Activated CD4-positive, alpha-beta T cell treated with anti-CD3 and anti-CD28 coated beads, Interleukin-2, Interleukin-6, amounts not matched to agents 100 ng/mL and 50 ng/mL, durations not matched to agents 16 hours and 8 hours (primary cell): ENCODE measurements at regions not wholly inside any gene's neighbourhood (a gene's known extent, or its start where the extent isn't known, plus 50 kb on each side); places are given as distances from the start of the nearest gene placed in this dataset.
A peak's percentile ranks its signal among the peaks of the same experiment; 100 is the strongest.
"Not testable (repeated sequence)": the region's sequence is repeated elsewhere in the genome, so short reads cannot be mapped to it uniquely, and the experiment has no call there.

Experiments used
- DNase-seq: peaks from one replicate; pipeline ENCODE4 v3.0.0-alpha.2; 2020

GRCh38 chr10:2214805-2215204 is 477.5 kb upstream of the ADARB2 start:
- no peak for DNase-seq

DNA sequence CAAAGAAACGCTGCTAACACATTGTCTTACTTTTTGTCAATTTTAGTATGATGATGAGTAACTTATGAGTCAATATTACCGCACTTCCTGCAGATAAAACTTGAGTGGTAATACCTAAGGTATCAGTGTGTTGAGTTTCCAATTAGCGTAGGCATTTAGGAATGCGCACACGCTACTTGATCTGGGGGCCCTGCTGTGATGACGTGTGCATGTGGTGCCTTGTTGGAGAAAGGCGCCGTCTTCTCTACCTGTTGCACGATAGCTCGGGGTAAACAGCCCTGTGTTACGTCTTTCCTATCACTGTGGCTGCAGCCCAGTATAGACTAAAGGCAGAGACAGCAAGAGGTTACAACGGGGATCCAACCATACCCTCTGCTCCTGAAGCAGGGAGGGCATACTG is 476.8 kb upstream of the ADARB2 start:
- DNase-seq, result no peak

DNA sequence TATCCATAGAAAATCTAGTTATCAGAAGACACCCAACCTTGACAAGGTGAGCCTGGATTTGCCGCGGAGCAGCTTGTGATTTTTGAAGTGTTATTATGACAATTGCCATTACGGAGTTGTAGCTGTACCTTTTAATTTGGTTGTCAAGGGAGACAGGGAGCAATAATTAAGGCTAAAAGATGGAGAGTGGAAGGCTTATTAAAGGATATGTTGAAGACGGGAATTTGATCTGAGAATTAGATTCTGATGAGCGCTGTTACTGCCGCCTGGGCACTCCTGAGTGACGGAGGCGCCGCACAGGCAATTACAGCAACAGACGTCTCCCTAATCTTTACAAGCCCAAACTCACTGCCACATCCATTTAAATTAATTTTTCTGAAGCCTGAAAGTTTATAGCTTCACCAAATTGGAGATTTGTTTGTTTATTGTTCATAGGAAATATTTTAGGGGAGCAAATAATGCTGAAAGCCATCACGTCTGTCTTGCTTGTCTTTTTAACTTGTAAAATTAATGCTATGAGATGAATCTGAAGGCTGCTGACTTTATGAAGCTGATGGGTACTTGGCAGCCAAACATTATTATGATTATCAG is 475.0 kb upstream of the ADARB2 start:
- DNase-seq, result no peak

GRCh38 chr10:2210088-2210487 is 472.8 kb upstream of the ADARB2 start:
- no peak for DNase-seq

DNA sequence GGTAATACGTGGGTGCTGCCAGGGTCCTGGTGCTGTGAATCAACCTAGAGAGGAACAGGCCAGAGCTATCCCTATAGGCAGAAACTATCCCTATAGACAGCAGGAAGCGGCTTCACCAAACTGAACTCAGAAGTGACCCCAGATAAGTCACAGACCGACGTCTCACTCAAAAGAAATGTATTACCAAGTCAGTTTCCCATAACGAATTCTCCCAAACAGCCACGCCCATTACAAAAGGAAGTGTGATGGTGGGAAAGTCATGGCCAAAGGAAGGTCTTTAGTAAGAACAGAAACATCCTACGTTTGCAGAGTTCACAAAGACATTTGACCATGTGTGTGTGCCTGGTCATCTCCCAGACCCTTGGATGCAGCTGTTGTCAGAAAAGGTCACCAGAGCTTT is 470.8 kb upstream of the ADARB2 start:
- DNase-seq, result no peak

DNA sequence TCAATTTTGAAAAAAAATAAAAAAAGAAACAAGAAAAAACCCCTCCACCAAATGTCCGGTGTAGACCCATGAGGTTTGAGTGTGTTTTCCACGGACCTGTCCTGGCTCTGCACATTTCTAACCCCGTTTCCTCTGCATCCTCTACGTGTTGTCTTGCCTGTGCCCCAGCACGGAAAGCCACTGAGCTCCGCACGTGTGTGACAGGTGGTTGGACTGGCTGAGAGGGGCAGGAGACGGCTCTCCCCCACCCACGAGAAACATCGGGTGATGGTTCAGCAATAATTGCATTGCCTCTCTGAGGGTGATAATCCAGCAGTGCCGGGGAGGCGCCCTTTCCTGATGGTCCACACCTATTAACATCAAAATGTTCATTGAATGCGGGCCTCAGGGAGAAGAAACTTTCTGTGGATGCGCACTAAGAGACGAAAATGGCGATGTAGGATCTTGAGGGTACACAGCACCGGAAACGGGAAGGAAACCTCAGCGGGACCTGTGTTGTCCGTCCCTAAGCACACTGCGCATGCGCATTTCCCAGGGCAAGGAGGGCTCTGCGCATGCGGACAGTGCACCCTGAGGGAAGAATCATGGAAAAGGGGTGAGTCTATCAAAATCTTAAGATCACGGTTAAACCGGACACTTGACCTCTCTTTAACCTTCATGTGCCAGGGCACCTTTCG is 470.1 kb upstream of the ADARB2 start:
- DNase-seq, result no peak

DNA sequence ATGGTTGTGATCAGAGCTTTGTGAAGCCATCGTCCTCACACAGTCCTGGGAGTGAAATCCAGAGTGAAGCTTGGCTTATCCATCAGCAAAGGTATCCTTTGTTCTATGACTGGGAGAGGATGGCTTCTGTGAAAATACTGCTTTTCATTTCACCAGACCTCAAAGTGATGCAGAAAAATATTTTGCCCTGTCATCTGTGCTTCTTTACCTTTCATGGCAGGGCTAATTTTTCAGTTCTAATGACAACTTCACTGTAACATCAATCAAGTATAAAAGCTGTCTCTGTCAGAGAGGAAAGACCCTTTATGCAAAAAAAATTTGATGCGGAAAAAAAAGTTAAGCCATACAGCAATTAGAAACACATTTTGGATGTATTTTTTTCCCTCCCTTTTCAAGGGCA is 468.1 kb upstream of the ADARB2 start:
- DNase-seq, result no peak

DNA sequence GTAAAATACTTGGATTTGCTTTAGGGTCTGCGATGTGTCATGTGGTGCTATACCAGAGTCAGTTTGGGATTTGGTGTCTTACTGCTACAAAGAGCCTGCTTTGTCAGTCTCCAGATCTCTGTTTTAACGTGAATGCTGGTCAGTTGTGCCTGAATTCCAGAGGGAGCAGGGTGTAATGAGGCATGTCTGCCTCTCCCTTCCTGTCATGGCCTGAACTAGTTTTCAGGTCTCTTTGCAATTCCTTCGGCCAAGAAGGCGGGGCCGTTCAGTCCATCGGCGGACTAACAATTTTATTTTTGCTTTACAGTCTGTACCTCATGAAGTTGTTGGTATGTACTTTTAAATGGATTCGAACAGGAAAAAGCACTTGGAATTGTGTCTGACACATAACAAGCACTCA is 465.1 kb upstream of the ADARB2 start:
- DNase-seq, result no peak

- DNase-seq, result no peak
These were observed 464.3 kb upstream of the ADARB2 start for GRCh38 chr10:2201534-2202099.

GRCh38 chr10:2197663-2198062 is 460.3 kb upstream of the ADARB2 start:
- no peak for DNase-seq

DNA sequence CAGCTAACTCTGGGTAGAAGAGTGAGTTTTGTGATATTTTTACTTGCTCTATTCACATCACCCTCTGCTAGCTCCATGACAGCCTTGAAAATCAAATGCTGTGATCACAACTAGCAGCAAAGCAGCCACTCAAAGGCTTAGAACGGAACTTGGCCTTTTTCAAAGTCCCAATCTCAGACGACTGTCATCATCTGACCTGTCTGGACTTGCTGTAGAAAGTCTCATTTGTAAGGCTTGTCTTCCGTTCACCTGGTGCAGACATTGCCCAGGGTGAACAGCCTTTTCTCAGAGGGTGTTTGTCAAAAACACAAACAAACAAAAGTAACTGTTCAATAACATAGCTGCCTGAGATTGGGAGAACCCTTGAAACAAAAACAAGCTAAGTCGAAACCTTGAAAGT is 458.9 kb upstream of the ADARB2 start:
- DNase-seq, result no peak

DNA sequence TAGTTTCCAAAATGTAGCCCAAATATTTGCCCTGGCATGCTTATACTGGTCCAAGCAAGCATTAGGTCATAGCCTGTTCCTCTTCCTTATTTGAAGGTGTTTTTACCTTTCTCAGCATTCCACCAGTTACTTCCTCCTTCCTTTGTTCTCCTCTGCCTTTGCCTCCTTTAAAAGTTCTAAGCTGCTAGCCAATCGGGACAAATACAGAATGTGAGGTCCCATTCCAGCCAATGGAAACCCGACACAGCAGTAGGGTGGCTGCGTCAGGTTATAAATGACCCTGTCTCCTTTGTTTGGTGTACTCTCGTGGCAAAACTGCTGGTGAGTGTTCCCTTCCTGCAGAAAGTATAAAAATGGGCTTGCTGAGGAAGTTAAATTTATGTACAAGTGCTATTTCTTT is 452.0 kb upstream of the ADARB2 start:
- not testable (repeated sequence) for DNase-seq

DNA sequence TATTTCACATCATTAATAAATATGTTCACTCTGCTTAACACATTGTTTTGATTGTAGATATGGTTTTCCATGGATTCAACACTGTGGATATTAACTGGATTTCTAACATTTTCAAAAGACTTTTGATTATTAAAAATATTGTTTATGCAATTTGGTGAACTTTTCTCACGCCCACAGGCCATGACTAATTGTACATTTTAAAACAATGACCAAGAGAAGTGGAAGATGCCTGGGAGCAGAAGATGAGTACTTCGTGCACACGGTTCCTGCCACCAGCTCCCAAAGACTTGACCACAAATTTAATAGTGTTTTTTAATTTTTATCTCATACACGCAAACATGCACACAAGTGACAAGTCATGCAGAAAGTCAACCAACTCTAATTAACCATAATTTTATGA is 451.0 kb upstream of the ADARB2 start:
- DNase-seq, result no peak

- no peak for DNase-seq
These were observed 436.0 kb upstream of the ADARB2 start for GRCh38 chr10:2173327-2173726.

DNA sequence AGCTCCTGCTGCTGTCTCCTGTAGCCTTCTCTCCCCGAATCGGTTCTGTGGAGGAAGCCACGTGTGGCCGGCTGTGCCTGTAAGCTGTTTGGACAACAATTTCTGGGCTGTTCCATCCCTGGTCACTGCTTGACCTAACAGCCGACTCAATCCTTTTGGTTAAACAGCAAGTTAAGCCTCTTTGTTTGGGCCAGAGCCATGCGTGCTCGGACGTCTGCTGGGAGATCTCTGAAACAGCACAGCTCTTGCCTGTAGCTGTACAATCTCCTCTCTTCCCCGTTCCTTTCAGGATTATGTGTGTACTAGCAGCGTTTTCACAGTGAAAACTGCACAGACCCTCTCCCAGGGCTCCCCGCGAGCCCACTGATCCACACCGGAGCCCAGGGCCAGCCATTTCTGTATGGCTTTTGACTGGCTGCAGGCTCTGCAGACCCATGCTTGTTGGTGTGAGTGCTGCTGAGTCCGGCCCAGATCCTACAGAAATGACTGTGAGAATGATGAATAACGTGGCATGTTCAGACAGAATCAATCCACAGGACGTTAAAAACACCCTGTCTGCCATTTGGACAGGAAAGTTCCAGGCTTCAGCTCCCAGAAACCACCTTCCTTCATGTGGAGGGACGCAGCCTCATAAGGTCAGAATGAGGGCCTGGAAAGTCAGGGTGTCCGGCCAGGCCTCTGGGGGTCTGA is 428.6 kb upstream of the ADARB2 start:
- DNase-seq, result no peak

GRCh38 chr10:2150288-2150687 is 413.0 kb upstream of the ADARB2 start:
- DNase-seq, result no peak

DNA sequence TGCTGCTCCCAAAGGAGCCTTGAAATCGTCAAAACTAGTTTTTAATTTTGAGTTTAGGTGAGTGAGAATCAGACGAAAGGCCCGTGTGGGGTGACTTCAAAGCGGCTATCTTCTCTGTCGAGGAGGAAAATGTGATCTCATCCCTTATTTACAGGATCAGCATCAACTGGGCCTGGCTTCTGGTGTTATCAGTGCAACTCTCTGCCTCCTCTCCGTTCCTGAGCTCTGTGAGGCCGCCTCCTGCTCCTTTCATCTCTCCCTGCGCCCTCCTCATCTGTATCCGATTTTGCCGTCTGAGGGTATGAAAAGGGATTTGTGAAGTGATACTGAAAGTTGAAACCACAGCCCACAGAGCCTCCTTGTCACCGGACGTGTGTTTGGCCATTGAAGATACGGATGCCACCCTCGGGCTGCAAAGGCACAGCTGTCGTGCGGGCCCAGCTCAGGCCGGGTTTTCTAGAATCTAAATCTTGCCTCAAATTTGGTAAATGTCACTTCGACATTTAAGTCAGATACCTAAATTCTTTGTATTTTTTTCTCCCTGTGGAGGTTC is 408.7 kb upstream of the ADARB2 start:
- DNase-seq, result no peak

DNA sequence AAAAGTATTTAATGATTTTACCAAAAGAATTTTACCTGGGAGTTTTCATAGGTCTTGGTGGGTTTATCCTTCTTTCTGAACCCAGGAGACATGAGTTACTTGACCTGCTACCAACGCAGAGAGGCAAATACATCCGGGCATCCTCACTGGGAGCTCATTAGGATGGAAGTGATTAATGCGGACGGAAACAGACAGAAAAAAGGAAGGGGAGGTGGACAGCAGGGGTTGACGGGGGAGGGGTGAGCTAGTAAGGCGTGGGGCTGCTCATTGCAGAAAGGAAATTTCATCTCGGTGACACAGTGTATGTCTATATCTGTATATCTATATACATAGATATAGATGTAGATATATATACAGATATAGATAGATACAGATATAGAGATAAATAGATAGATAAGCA is 408.2 kb upstream of the ADARB2 start:
- DNase-seq, result no peak

DNA sequence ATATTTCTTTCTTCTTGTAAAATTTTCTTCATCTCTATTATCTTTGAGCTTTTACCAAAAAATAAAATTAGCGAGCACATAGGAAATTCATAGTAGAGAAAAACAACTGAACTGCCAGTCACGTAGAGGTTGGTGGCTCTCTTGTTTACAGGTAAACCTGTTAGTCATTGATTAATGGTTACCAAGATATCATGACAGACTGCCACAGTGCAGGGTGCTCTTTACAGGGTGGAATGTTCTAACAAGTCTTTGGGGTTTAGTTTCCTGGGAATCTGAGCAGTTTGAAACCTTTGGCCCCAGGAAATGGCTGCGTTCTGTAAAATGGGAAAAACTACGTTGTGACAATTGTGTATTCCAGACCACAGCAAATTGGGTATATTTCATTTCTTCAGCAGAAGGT is 407.3 kb upstream of the ADARB2 start:
- no peak for DNase-seq

GRCh38 chr10:2143213-2143835 is 406.0 kb upstream of the ADARB2 start:
- no peak for DNase-seq

DNA sequence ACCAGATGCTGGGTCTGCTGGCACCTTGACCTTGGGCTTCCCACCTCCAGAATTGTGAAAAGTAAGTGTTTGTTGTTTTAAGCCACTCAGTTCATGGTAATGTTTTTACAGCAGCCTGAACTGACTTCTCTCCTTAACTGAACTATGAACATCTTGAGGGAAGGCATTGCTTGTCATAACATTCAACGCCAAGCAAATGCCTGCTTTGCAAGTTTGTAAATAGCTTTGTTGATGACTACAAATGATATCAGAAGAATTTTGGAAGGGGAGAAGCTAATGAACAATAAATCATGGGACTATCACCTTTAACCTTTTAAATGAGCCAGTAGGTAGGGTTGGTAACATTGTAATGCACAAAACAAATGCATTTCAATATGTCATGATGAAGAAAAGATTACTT is 402.4 kb upstream of the ADARB2 start:
- DNase-seq, result no peak

DNA sequence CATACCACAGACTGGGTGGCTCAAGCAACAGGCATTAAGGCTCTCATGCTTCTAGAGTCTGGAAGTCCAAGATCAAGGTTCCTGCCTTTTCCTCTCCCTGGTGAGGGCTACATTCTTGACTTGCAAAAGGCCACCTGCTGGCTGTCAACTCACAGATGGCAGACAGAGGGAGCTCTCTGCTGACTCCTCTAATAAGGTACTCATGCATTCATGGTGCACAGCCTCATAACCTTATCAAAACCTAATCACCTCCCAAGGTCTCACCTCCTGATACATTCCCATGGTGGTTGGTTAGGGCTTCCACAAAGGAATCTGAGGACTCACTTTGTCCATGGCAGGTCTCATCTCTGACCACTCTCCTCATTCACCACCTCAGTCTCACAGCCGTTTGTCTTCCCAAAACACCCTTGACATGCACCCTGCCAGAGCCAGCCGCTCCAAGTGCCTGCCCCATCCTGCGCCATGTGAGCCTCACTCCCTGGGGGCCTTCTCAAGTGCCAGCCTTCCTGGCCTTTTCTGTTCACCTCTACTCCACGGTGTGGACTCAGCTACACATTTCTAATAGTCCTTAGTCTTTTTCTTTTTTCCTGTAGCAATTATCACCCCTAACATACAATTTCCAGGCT is 400.3 kb upstream of the ADARB2 start:
- peak; percentile 8 for DNase-seq

DNA sequence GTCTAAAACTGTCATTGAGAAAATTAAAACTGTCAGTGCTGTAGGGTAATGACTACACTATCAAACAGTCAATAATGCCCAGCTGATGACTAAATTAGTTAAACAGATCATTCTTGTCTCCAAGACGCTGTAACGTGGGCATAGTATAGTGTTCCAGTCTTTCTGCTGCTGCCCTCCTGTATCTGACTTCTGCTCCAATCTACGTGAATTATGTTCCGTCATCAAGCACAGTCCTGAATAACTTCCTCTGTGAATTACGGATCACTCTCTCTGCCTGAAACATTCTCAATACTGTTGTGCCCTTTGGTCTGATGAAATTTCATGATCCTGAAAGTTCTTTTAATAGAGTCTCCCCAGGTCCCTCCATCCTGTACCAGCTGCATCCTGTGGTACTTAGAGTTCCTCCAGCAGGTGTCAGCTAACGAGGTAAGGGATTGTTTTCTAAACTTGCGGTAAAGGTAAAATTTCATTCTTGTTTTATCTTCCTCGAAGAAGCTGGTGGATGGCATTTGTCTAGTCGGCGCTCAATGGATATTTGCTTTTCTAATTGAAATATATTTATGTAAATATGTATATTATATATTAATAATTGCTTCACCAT is 393.5 kb upstream of the ADARB2 start:
- no peak for DNase-seq
